NCI-H2171 (cell line): ENCODE measurements at regions not wholly inside any gene's neighbourhood (a gene's known extent, or its start where the extent isn't known, plus 50 kb on each side); places are given as distances from the start of the nearest gene placed in this dataset.
"Not testable (repeated sequence)": the region's sequence is repeated elsewhere in the genome, so short reads cannot be mapped to it uniquely, and the experiment has no call there.

Experiments
- DNase-seq: peaks from one replicate; lab custom pipeline; 2025; lab: John Stamatoyannopoulos, UW

- not testable (repeated sequence) for DNase-seq
Measured at GRCh38 chr7:29703830-29704229, 102.5 kb upstream of the WIPF3 start.

GRCh38 chr7:29709002-29709401 lies 97.3 kb upstream of the WIPF3 start:
- DNase-seq, result not testable (repeated sequence)

- not testable (repeated sequence) for DNase-seq
Measured at GRCh38 chr7:29723127-29723526, 83.2 kb upstream of the WIPF3 start.

DNA sequence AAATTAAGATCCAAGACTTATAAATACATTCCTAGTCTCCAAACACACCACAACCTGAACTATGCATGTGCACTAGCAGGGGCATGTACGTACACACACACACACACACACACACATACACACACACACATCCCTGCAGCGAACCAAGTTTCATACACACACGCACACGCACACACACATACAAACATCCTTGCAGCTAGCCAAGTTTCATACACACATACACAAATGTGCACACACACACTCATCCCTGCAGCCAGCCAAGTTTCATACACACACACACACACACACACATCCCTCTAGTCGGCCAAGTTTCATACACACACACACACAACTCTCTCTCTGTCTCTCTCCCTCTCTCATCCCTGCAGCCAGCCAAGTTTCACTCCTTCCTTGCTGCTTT lies 82.7 kb upstream of the WIPF3 start:
- no peak for DNase-seq

DNA sequence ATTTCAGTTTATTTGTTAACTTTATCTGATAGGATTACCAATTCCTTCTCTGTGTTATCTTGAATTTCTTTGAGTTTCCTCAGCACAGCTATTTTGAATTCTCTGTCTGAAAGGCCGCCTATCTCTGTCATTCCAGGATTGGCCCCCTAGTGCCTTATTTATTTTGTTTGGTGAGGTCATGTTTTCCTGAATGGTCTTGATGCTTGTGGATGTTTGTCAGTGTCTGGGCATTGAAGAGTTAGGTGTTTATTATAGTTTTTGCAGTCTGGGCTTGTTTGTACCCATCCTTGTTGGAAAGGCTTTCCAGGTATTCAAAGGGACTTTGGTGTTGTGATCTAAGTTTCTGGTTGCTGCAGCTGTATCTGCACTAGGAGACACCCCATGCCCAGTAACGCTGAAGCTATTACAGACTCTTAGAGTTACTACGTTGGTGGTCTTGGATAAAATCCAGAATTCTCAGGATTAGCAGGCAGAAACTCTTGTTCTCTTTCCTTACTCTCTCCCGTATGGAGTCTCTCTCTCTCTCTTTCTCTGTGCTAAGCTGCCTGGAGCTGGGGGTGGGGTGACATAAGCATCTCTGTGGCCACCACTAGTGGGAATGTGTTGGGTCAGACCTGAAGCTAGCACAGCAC lies 76.7 kb upstream of the WIPF3 start:
- DNase-seq, result not testable (repeated sequence)

- no peak for DNase-seq
Measured at GRCh38 chr7:29734246-29734731, 72.0 kb upstream of the WIPF3 start.

DNA sequence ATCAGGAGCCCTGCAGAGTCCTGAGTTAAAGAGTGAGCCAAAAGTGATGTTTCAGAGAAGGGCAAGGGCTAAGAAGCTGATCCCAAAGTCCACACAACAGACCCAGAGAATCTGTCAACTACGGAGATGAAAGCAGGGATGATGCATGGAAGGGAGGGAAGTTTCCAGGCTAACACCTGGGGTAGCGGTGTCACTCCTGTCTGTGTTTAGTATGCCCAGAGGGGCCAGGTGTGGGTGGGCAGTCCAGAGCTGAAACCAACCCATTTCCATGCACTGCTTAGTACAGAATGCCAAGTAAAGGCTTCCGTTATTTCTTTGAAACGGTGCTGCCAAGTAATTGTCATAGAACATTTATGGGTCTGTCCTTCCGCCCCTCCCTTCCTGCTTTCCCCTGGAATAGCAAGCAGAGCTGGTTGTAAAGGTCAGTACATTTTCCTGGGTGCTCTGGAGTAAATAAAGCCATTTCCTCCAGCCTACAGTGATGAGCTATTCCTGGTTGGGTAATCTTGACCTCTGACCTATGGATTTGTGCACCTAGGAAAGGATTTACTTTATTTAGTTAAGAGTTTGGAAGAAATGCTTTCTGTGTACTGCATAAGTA lies 58.6 kb upstream of the WIPF3 start:
- DNase-seq, result not testable (repeated sequence)

GRCh38 chr7:29748286-29749099 lies 57.8 kb upstream of the WIPF3 start:
- peak; percentile 34 for DNase-seq

GRCh38 chr7:29749701-29750321 lies 56.5 kb upstream of the WIPF3 start:
- no peak for DNase-seq

GRCh38 chr7:29750373-29750940 lies 55.9 kb upstream of the WIPF3 start:
- DNase-seq, result not testable (repeated sequence)

DNA sequence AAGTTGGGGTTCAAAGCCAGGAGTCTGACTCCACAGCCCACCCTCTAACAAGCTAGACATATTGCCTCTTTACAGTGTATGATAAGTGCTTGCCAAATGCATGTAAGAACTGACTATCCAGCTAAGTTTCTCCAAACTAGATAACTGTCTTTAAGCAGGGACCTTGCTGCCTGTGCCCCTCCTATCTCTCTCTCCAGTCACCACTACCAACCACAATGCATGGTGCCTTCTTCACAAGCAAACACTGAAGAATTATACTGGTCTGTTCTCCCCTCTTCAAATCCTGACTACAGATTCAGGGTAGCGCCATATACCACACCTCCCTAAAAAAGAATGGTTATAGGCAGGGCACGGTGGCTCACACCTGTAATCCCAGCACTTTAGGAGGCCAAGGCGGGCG lies 55.3 kb upstream of the WIPF3 start:
- DNase-seq, result not testable (repeated sequence)

DNA sequence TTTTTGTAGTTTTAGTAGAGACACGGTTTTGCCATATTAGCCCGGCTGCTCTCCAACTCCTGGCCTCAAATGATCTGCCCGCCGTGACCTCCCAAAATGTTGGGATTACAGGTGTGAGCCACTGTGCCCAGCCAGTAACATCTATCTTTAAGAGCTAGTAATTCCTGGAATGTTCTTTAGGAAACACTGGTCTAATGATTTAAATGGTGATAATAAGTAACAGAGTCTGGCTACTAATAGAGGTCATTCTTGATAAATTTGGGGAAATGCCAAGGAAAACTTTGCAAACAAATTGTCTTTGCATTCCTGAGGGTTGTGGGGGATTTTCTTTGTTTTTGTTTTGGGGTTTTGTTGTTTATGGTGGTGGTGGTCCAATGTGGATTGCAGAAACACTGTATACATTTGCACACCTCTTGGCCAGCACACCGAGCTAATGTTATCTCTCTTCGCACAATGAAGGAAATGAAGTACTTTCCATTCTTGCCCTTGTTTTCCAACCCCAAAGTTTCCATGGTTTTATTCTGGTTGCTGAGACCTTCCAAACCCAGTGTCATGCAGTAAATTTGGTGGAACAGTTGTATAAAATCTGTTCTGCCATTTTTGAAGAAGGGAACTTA lies 51.3 kb upstream of the WIPF3 start:
- no peak for DNase-seq
